Lung microvascular endothelial cell (primary cell): ENCODE measurements at regions not wholly inside any gene's neighbourhood (a gene's known extent, or its start where the extent isn't known, plus 50 kb on each side); places are given as distances from the start of the nearest gene placed in this dataset.

ENCODE experiments used
- DNase-seq, 2 donors: peaks; one replicate each; pipeline versions ENCODE4 v3.0.0 to v3.0.0-alpha.2; 2010; ENCODE audit warnings: low read depth in 2 of 2

GRCh38 chr17:36756695-36757094 lies 155.3 kb downstream of the MRM1 start:
- no peak for DNase-seq

GRCh38 chr17:36760425-36760824 lies 159.0 kb downstream of the MRM1 start:
- no peak for DNase-seq

- no peak for DNase-seq
These were observed 160.0 kb downstream of the MRM1 start for GRCh38 chr17:36761203-36761950.

GRCh38 chr17:36765436-36766043 lies 164.2 kb downstream of the MRM1 start:
- no peak for DNase-seq

GRCh38 chr17:36768394-36768793 lies 167.0 kb downstream of the MRM1 start:
- no peak for DNase-seq

- no peak for DNase-seq
These were observed 164.2 kb upstream of the LHX1 start for GRCh38 chr17:36773039-36773438.

GRCh38 chr17:36777118-36777517 lies 160.2 kb upstream of the LHX1 start:
- peak; percentile 12 to 19 for DNase-seq

- DNase-seq, result no peak
These were observed 158.8 kb upstream of the LHX1 start for GRCh38 chr17:36778448-36778847.

GRCh38 chr17:36779550-36779949 lies 157.7 kb upstream of the LHX1 start:
- DNase-seq, result no peak

- DNase-seq, result no peak
These were observed 152.6 kb upstream of the LHX1 start for GRCh38 chr17:36784633-36785032.

GRCh38 chr17:36786867-36787266 lies 150.4 kb upstream of the LHX1 start:
- DNase-seq, result no peak

- DNase-seq, result no peak
These were observed 145.9 kb upstream of the LHX1 start for GRCh38 chr17:36791150-36791941.

- no peak for DNase-seq
These were observed 145.3 kb upstream of the LHX1 start for GRCh38 chr17:36791942-36792475.

GRCh38 chr17:36792849-36793248 lies 144.4 kb upstream of the LHX1 start:
- no peak for DNase-seq

GRCh38 chr17:36793976-36794375 lies 143.3 kb upstream of the LHX1 start:
- no peak for DNase-seq

GRCh38 chr17:36807496-36808179 lies 129.6 kb upstream of the LHX1 start:
- DNase-seq, result no peak

- peak; percentile 6 to 28 for DNase-seq
These were observed 129.1 kb upstream of the LHX1 start for GRCh38 chr17:36808180-36808661.

GRCh38 chr17:36812762-36813161 lies 124.5 kb upstream of the LHX1 start:
- DNase-seq, result peak; percentile 24 to 26

GRCh38 chr17:36813357-36813756 lies 123.9 kb upstream of the LHX1 start:
- DNase-seq, result no peak

- no peak for DNase-seq
These were observed 123.2 kb upstream of the LHX1 start for GRCh38 chr17:36813957-36814563.

- DNase-seq, result no peak
These were observed 122.3 kb upstream of the LHX1 start for GRCh38 chr17:36814958-36815357.
